ENCODE measurements at regions not wholly inside any gene's neighbourhood (a gene's known extent, or its start where the extent isn't known, plus 50 kb on each side); places are given as distances from the start of the nearest gene placed in this dataset.

DNA sequence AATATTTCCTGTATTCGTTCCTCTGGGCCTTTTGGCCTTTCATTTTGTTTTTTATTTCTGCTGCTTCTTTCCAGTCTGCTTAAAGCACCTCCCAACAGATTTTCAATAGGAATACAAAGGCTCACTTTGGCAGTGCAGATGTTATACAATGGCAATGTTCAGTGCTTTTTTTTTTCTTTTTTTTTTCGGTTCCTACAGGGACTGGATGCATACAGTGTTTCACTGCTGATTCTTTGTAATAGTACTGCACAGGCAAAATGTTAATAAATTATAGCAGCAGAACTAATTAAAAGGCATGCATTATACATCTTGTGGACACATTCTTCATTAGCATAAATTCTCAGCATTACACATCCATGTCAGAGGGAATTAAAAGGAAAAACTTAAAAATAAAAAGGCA is 356.6 kb upstream of the C9orf72 start:
- no peaks in the 10 kb centered on the region for H3K27me3 ChIP-seq (ENCODE audit: insufficient read depth, low read length)
- CTCF ChIA-PET, result no interaction called here
- no TSS peak for BruUV-seq (replicated peaks)

DNA sequence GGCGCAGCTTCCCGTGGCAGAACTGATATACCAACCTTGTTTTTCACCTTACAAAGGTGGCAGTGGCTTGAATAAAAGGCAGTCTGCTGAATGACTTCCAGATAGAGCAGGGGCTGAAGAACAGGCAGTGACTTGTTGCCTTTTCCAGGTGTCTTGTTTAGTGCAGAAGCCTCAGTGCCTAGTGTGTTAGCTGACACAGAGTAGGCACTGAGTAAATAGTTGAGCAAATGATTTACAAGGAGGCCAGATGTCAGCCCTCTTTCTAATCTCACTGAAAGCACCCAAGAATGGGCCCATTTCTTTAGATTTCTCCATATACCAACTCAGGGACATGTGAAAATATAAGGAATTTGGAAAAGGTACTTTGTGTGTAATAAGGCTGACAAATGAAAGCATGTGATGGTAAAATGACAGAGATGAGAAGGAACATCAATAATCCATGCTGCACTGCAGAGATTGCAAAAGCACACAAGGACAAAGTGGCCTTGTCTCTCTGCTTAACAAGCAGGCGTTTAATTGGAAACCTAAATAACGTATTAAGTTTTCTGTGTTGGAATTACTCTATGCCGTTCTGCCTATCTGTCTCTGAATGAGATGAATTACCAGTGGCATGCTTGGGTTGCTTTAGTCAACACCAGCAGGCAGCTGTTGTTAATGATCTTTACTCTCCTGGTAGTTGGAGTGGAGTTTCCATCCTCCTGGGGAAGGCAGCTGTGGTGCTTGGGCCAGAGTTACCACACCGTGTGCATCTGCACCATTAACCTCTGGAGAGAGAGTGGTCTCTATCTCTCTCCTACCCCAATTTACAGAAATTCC is 360.1 kb upstream of the C9orf72 start:
- no peak overlapping the region for H2AFZ ChIP-seq (ENCODE audit: low read depth, low read length, poor library complexity, severe bottlenecking)
- H3K4me2 ChIP-seq (ENCODE audit: low read length), result no peak overlapping the region
- no peak overlapping the region for H3K4me3 ChIP-seq (replicated peaks in 1 of 2; ENCODE audit: low read depth in 1 of 2, low read length in 2 of 2)
- intact Hi-C loops (cut with micrococcal nuclease), result no loop called here
- no peak for DNase-seq (ENCODE audit: low read depth, low spot score)
- H3K9ac ChIP-seq (ENCODE audit: low read length), result no peak overlapping the region
- peaks cover 0 to 4% of the 10 kb centered on the region in 2 experiments; a peak in 1 of 4 replicates for H3K9me3 ChIP-seq (ENCODE audit: control insufficient read depth in 1 of 2, insufficient read depth in 1 of 2, low read depth in 1 of 2, low read length in 2 of 2)
- no peaks in the 10 kb centered on the region for H3K79me2 ChIP-seq (ENCODE audit: insufficient read depth, low read length)
- CTCF ChIA-PET, result no interaction called here
- no peak overlapping the region for H3K27ac ChIP-seq (ENCODE audit: low read depth, low read length)
- no peaks in the 10 kb centered on the region for H3K27me3 ChIP-seq (ENCODE audit: insufficient read depth, low read length)
- RAD21 ChIA-PET (ENCODE audit: low non-redundant PET in 1 of 2, low total read pairs in 2 of 2, uncharacterized antibody in 2 of 2, unreplicated experiment in 2 of 2), result no interaction called here
- no peaks in the 10 kb centered on the region for H3K36me3 ChIP-seq (ENCODE audit: control insufficient read depth in 1 of 2, insufficient read depth in 2 of 2, low read length in 2 of 2)
- POLR2A ChIA-PET, result no interaction called here
- no peaks in the 10 kb centered on the region for H3K4me1 ChIP-seq (ENCODE audit: control insufficient read depth in 1 of 2, insufficient read depth in 2 of 2, low read length in 2 of 2)
- no peaks in the 10 kb centered on the region for H3K9me2 ChIP-seq (ENCODE audit: insufficient read depth)
- no peaks in the 10 kb centered on the region for H4K20me1 ChIP-seq (ENCODE audit: insufficient read depth)
- ATAC-seq, result no peak
- no TSS peak for BruUV-seq (replicated peaks)
- TF ChIP-seq FOSL1 (IDR thresholded peaks at IDR 0.05; ENCODE audit: low read depth) (no peak), RAD21 (IDR thresholded peaks at IDR 0.05; ENCODE audit: low read depth) (no peak), TCF7L2 (IDR thresholded peaks at IDR 0.05; ENCODE audit: borderline replicate concordance, extremely low read depth, insufficient read depth, insufficient read length) (no peak), CEBPB (IDR thresholded peaks at IDR 0.05; ENCODE audit: low read depth) (no peak), ELF1 (IDR thresholded peaks at IDR 0.05; ENCODE audit: borderline replicate concordance, low read depth) (no peak), EZH2phosphoT487 (IDR thresholded peaks at IDR 0.05; ENCODE audit: borderline replicate concordance) (no peak), YY1 (IDR thresholded peaks at IDR 0.05; ENCODE audit: extremely low read depth, insufficient replicate concordance, low read depth, low read length) (no peak)
- TF ChIP-seq, protein P1, sequence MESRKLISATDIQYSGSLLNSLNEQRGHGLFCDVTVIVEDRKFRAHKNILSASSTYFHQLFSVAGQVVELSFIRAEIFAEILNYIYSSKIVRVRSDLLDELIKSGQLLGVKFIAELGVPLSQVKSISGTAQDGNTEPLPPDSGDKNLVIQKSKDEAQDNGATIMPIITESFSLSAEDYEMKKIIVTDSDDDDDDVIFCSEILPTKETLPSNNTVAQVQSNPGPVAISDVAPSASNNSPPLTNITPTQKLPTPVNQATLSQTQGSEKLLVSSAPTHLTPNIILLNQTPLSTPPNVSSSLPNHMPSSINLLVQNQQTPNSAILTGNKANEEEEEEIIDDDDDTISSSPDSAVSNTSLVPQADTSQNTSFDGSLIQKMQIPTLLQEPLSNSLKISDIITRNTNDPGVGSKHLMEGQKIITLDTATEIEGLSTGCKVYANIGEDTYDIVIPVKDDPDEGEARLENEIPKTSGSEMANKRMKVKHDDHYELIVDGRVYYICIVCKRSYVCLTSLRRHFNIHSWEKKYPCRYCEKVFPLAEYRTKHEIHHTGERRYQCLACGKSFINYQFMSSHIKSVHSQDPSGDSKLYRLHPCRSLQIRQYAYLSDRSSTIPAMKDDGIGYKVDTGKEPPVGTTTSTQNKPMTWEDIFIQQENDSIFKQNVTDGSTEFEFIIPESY (IDR thresholded peaks at IDR 0.05; ENCODE audit: extremely low read depth, insufficient replicate concordance, low read length), result no peak
- TF ChIP-seq, protein P2, sequence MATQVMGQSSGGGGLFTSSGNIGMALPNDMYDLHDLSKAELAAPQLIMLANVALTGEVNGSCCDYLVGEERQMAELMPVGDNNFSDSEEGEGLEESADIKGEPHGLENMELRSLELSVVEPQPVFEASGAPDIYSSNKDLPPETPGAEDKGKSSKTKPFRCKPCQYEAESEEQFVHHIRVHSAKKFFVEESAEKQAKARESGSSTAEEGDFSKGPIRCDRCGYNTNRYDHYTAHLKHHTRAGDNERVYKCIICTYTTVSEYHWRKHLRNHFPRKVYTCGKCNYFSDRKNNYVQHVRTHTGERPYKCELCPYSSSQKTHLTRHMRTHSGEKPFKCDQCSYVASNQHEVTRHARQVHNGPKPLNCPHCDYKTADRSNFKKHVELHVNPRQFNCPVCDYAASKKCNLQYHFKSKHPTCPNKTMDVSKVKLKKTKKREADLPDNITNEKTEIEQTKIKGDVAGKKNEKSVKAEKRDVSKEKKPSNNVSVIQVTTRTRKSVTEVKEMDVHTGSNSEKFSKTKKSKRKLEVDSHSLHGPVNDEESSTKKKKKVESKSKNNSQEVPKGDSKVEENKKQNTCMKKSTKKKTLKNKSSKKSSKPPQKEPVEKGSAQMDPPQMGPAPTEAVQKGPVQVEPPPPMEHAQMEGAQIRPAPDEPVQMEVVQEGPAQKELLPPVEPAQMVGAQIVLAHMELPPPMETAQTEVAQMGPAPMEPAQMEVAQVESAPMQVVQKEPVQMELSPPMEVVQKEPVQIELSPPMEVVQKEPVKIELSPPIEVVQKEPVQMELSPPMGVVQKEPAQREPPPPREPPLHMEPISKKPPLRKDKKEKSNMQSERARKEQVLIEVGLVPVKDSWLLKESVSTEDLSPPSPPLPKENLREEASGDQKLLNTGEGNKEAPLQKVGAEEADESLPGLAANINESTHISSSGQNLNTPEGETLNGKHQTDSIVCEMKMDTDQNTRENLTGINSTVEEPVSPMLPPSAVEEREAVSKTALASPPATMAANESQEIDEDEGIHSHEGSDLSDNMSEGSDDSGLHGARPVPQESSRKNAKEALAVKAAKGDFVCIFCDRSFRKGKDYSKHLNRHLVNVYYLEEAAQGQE (IDR thresholded peaks at IDR 0.05; ENCODE audit: low read depth), result no peak

More for the DNA sequence above, 356.6 kb upstream of the C9orf72 start:
- TF ChIP-seq CBX3 (IDR thresholded peaks at IDR 0.05; ENCODE audit: low read depth) (no peak), RAD21 (IDR thresholded peaks at IDR 0.05; ENCODE audit: low read depth) (no peak), ZFX (IDR thresholded peaks at IDR 0.05) (no peak)
- ChIA-PET POLR2A (no interaction called here), RAD21 (ENCODE audit: low non-redundant PET in 1 of 2, low total read pairs in 2 of 2, uncharacterized antibody in 2 of 2, unreplicated experiment in 2 of 2) (no interaction called here)
- Histone ChIP-seq H3K36me3 (ENCODE audit: control insufficient read depth in 1 of 2, insufficient read depth in 2 of 2, low read length in 2 of 2) (no peaks in the 10 kb centered on the region), H3K9ac (ENCODE audit: low read length) (no peak overlapping the region), H3K4me2 (ENCODE audit: low read length) (no peak overlapping the region), H3K9me2 (ENCODE audit: insufficient read depth) (no peaks in the 10 kb centered on the region), H3K4me1 (ENCODE audit: control insufficient read depth in 1 of 2, insufficient read depth in 2 of 2, low read length in 2 of 2) (no peaks in the 10 kb centered on the region), H4K20me1 (ENCODE audit: insufficient read depth) (no peaks in the 10 kb centered on the region), H3K9me3 (ENCODE audit: control insufficient read depth in 1 of 2, insufficient read depth in 1 of 2, low read depth in 1 of 2, low read length in 2 of 2) (no peaks in the 10 kb centered on the region; a peak in 1 of 4 replicates), H3K27ac (ENCODE audit: low read depth, low read length) (no peak overlapping the region), H3K4me3 (replicated peaks in 1 of 2; ENCODE audit: low read depth in 1 of 2, low read length in 2 of 2) (no peak overlapping the region), H3K79me2 (ENCODE audit: insufficient read depth, low read length) (no peaks in the 10 kb centered on the region), H2AFZ (ENCODE audit: low read depth, low read length, poor library complexity, severe bottlenecking) (no peak overlapping the region)
- intact Hi-C loops (cut with micrococcal nuclease), result no loop called here
- no peak for ATAC-seq
- DNase-seq (ENCODE audit: low read depth, low spot score), result no peak
